ENCODE measurements at regions not wholly inside any gene's neighbourhood (a gene's known extent, or its start where the extent isn't known, plus 50 kb on each side); places are given as distances from the start of the nearest gene placed in this dataset.
"Not testable (repeated sequence)": the region's sequence is repeated elsewhere in the genome, so short reads cannot be mapped to it uniquely, and the experiment has no call there.

DNA sequence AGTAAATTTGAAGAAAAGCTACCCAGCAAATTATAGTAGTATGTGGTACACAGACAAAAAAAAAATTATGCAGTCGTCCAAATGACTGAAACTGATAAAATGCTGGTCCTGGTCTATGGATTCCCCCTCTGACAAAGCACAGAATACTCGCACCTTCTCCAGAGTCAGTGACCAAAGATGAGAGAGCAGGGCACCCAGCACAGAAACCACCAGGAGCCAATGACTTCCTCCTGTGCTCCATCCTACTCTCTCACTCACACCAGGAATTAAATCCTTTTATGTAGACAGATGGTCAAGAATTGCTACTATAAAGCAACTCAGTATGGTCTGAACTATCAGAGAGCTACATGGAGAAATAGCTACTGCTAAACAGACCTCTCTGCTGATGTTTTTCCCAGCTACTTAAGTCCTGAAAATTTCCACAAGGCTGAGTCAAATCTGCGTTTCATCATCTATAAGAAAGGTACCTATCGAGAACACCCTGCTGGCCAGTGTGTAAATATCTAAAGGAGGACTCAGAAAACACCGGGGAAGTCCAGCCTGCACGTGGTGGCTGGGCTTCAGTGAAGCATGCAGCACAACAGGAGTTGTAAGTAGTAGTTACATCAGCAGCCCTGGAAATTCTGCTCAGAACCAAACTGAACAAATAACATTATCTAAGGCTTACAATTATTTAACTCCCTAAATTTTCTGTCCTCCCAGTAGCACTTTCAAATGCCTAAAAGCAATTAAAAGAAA lies 118.1 kb upstream of the OR4F16 start:
- H3K4me3 ChIP-seq (ENCODE audit: insufficient read depth, low read depth, low read length); H4K5ac ChIP-seq (ENCODE audit: low read depth, low read length); H3K9ac ChIP-seq (ENCODE audit: low read depth, low read length); H2BK120ac ChIP-seq (ENCODE audit: low read depth, low read length); H4K20me1 ChIP-seq (ENCODE audit: insufficient read depth, low read length); H3K79me1 ChIP-seq (ENCODE audit: low read depth in 1 of 2, low read length in 2 of 2); H3K4me1 ChIP-seq (ENCODE audit: control insufficient read depth, insufficient read depth, low read length); H3K18ac ChIP-seq (ENCODE audit: low read depth, low read length); H3K9me3 ChIP-seq (ENCODE audit: control insufficient read depth, insufficient read depth, low read length); CTCF ChIA-PET; H2BK20ac ChIP-seq (ENCODE audit: low read depth, low read length); H3K4me2 ChIP-seq (ENCODE audit: low read depth, low read length); H3K9me1 ChIP-seq (ENCODE audit: insufficient read depth, low read length); H2AK5ac ChIP-seq (ENCODE audit: low read depth, low read length); H3K27me3 ChIP-seq (ENCODE audit: control insufficient read depth, insufficient read depth, low read length); BruUV-seq (replicated peaks); H2AFZ ChIP-seq (replicated peaks; ENCODE audit: low read length, poor library complexity); H3K56ac ChIP-seq (ENCODE audit: extremely low read depth, insufficient read depth, low read length); H3K14ac ChIP-seq (replicated peaks; ENCODE audit: low read depth, low read length); H2AK9ac ChIP-seq (replicated peaks; ENCODE audit: low read depth, low read length, poor library complexity); dilution Hi-C loops (cut with HindIII; ENCODE audit: low sequenced_read_pairs, unreplicated experiment); H3K4ac ChIP-seq (ENCODE audit: low read depth, low read length); in situ Hi-C loops (cut with MboI; ENCODE audit: low sequenced_read_pairs); intact Hi-C loops (cut with micrococcal nuclease); POLR2A ChIA-PET (ENCODE audit: unreplicated experiment); H2BK15ac ChIP-seq (ENCODE audit: low read depth, low read length); H3K36me3 ChIP-seq (ENCODE audit: control insufficient read depth, insufficient read depth, low read length); H4K91ac ChIP-seq (ENCODE audit: insufficient read depth, low read depth, low read length); H2BK5ac ChIP-seq (ENCODE audit: low read depth, low read length, poor library complexity, severe bottlenecking); H3K27ac ChIP-seq (ENCODE audit: insufficient read depth, low read length); H3K23ac ChIP-seq (ENCODE audit: low read depth, low read length); H4K8ac ChIP-seq (ENCODE audit: low read depth in 2 of 2, low read length in 2 of 2): not testable (repeated sequence)
- TF ChIP-seq, protein P1, sequence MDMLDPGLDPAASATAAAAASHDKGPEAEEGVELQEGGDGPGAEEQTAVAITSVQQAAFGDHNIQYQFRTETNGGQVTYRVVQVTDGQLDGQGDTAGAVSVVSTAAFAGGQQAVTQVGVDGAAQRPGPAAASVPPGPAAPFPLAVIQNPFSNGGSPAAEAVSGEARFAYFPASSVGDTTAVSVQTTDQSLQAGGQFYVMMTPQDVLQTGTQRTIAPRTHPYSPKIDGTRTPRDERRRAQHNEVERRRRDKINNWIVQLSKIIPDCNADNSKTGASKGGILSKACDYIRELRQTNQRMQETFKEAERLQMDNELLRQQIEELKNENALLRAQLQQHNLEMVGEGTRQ (IDR thresholded peaks at IDR 0.05; ENCODE audit: low read depth, low read length) = 0 out of 2 replicates have a peak, but pooled peaks have one; percentile 7
- ATAC-seq (ENCODE audit: low read depth) = peak; percentile 59
- DNase-seq = peak; percentile 38
- no CpG with 5 or more reads among the region's 6 CpGs for WGBS, 2 experiments (ENCODE audit: extremely low coverage in 2 of 2, insufficient read length in 1 of 2)

- H3K4me3 ChIP-seq (ENCODE audit: insufficient read depth, low read depth, low read length); H3K27me3 ChIP-seq (ENCODE audit: control insufficient read depth, insufficient read depth, low read length); CTCF ChIA-PET; H2BK15ac ChIP-seq (ENCODE audit: low read depth, low read length); ATAC-seq (ENCODE audit: low read depth); H4K5ac ChIP-seq (ENCODE audit: low read depth, low read length); H3K4me2 ChIP-seq (ENCODE audit: low read depth, low read length); H3K18ac ChIP-seq (ENCODE audit: low read depth, low read length); DNase-seq; H4K8ac ChIP-seq (ENCODE audit: low read depth in 2 of 2, low read length in 2 of 2); in situ Hi-C loops (cut with MboI; ENCODE audit: low sequenced_read_pairs); H3K4ac ChIP-seq (ENCODE audit: low read depth, low read length); H3K79me1 ChIP-seq (ENCODE audit: low read depth in 1 of 2, low read length in 2 of 2); H3K9ac ChIP-seq (ENCODE audit: low read depth, low read length); H3K56ac ChIP-seq (ENCODE audit: extremely low read depth, insufficient read depth, low read length); H4K91ac ChIP-seq (ENCODE audit: insufficient read depth, low read depth, low read length); H2BK120ac ChIP-seq (ENCODE audit: low read depth, low read length); H3K4me1 ChIP-seq (ENCODE audit: control insufficient read depth, insufficient read depth, low read length); H3K9me3 ChIP-seq (ENCODE audit: control insufficient read depth, insufficient read depth, low read length); H2AK9ac ChIP-seq (replicated peaks; ENCODE audit: low read depth, low read length, poor library complexity); H3K14ac ChIP-seq (replicated peaks; ENCODE audit: low read depth, low read length); POLR2A ChIA-PET (ENCODE audit: unreplicated experiment); H3K27ac ChIP-seq (ENCODE audit: insufficient read depth, low read length); dilution Hi-C loops (cut with HindIII; ENCODE audit: low sequenced_read_pairs, unreplicated experiment); H2AFZ ChIP-seq (replicated peaks; ENCODE audit: low read length, poor library complexity); H2AK5ac ChIP-seq (ENCODE audit: low read depth, low read length); BruUV-seq (replicated peaks); H2BK5ac ChIP-seq (ENCODE audit: low read depth, low read length, poor library complexity, severe bottlenecking); H3K9me1 ChIP-seq (ENCODE audit: insufficient read depth, low read length); H3K23ac ChIP-seq (ENCODE audit: low read depth, low read length); H4K20me1 ChIP-seq (ENCODE audit: insufficient read depth, low read length); H2BK20ac ChIP-seq (ENCODE audit: low read depth, low read length); H3K36me3 ChIP-seq (ENCODE audit: control insufficient read depth, insufficient read depth, low read length); intact Hi-C loops (cut with micrococcal nuclease): not testable (repeated sequence)
- no CpG with 5 or more reads among the region's 5 CpGs for WGBS, 2 experiments (ENCODE audit: extremely low coverage in 2 of 2, insufficient read length in 1 of 2)
Observed at GRCh38 chr1:805310-805709, 118.4 kb upstream of the SAMD11 start.
